ENCODE measurements at regions not wholly inside any gene's neighbourhood (a gene's known extent, or its start where the extent isn't known, plus 50 kb on each side); places are given as distances from the start of the nearest gene placed in this dataset.

GRCh38 chr12:15033029-15033428 is 60.2 kb downstream of the PDE6H start:
- DNase-seq = no peak

- DNase-seq = no peak
These were observed 60.8 kb downstream of the PDE6H start for GRCh38 chr12:15033641-15034040.

- DNase-seq = no peak
These were observed 62.3 kb downstream of the PDE6H start for GRCh38 chr12:15035185-15035584.

GRCh38 chr12:15037091-15037687 is 64.3 kb downstream of the PDE6H start:
- no peak for DNase-seq

GRCh38 chr12:15038137-15038536 is 65.3 kb downstream of the PDE6H start:
- DNase-seq = no peak

- no peak for DNase-seq
These were observed 71.6 kb downstream of the PDE6H start for GRCh38 chr12:15044471-15044870.

- DNase-seq = no peak
These were observed 72.6 kb downstream of the PDE6H start for GRCh38 chr12:15045451-15045850.

- no peak for DNase-seq
These were observed 74.8 kb downstream of the PDE6H start for GRCh38 chr12:15047611-15048010.

GRCh38 chr12:15049461-15050153 is 76.8 kb downstream of the PDE6H start:
- no peak for DNase-seq

GRCh38 chr12:15050659-15051058 is 77.8 kb downstream of the PDE6H start:
- peak; percentile 65 for DNase-seq

GRCh38 chr12:15052691-15053090 is 79.8 kb downstream of the PDE6H start:
- DNase-seq = no peak

GRCh38 chr12:15056218-15056617 is 83.4 kb downstream of the PDE6H start:
- no peak for DNase-seq

Measured in right hindlimb (tissue), 1 donor.